Smooth muscle cell (in vitro differentiated cells): ENCODE measurements at regions not wholly inside any gene's neighbourhood (a gene's known extent, or its start where the extent isn't known, plus 50 kb on each side); places are given as distances from the start of the nearest gene placed in this dataset.

Source experiments
- DNase-seq: peaks from one replicate; lab custom pipeline; 2025; ENCODE audit not compliant: unreplicated experiment; lab: John Stamatoyannopoulos, UW
- H2AFZ ChIP-seq: fragments of 200-600 bp; sonication (generic); 2 replicates; pipeline ENCODE4 v1.6.0; 2016; ENCODE audit warnings: antibody characterized with exemption, low read depth, mild to moderate bottlenecking
- H3F3A ChIP-seq: fragments of 200-600 bp; sonication (generic); 2 replicates; pipeline ENCODE4 v1.6.0; 2017; ENCODE audit warnings: antibody characterized with exemption, low read depth
- H3K27ac ChIP-seq: fragments of 200-600 bp; sonication (generic); 2 replicates; pipeline ENCODE4 v1.5.1; 2016; ENCODE audit warnings: low read depth, mild to moderate bottlenecking
- H3K27me3 ChIP-seq: fragments of 200-600 bp; sonication (generic); 2 replicates; pipeline ENCODE4 v1.6.1; 2016; ENCODE audit warnings: low read depth, mild to moderate bottlenecking
- H3K36me3 ChIP-seq: fragments of 200-600 bp; sonication (generic); 2 replicates; pipeline ENCODE4 v1.5.1; 2016; ENCODE audit warnings: low read depth
- H3K4me1 ChIP-seq: fragments of 200-600 bp; sonication (generic); 2 replicates; pipeline ENCODE4 v1.5.1; 2016; ENCODE audit warnings: low read depth
- H3K4me2 ChIP-seq: fragments of 200-600 bp; sonication (generic); 2 replicates; pipeline ENCODE4 v1.6.0; 2016; ENCODE audit warnings: mild to moderate bottlenecking
- H3K4me3 ChIP-seq: fragments of 200-600 bp; sonication (generic); 2 replicates; pipeline ENCODE4 v1.5.1; 2016; ENCODE audit warnings: mild to moderate bottlenecking
- H3K79me2 ChIP-seq: fragments of 200-600 bp; sonication (generic); 2 replicates; pipeline ENCODE4 v1.6.0; 2016; ENCODE audit warnings: low read depth, mild to moderate bottlenecking
- H3K9ac ChIP-seq: fragments of 200-600 bp; sonication (generic); 2 replicates; pipeline ENCODE4 v1.6.0; 2016; ENCODE audit warnings: low read depth
- H3K9me3 ChIP-seq: fragments of 200-600 bp; sonication (generic); replicated peaks from 2 replicates; pipeline ENCODE4 v1.5.1; 2016; ENCODE audit warnings: low read depth
- H4K20me1 ChIP-seq: fragments of 200-600 bp; sonication (generic); 2 replicates; pipeline ENCODE4 v1.6.0; 2016; ENCODE audit warnings: low read depth
- WGBS: methylation state at CpG from one replicate; pipeline ENCODE4 v1.1.7; 2016; ENCODE audit warnings: low lambda C conversion rate; 5-methylcytosine and 5-hydroxymethylcytosine counted together
- TF ChIP-seq, protein P1 (sequence below): fragments of 200-600 bp; sonication (generic); IDR thresholded peaks from 2 replicates; pipeline ENCODE4 v1.5.1; 2017; ENCODE audit warnings: borderline replicate concordance, mild to moderate bottlenecking, antibody characterized with exemption; ENCODE audit not compliant: insufficient read depth, poor library complexity, severe bottlenecking

DNA sequence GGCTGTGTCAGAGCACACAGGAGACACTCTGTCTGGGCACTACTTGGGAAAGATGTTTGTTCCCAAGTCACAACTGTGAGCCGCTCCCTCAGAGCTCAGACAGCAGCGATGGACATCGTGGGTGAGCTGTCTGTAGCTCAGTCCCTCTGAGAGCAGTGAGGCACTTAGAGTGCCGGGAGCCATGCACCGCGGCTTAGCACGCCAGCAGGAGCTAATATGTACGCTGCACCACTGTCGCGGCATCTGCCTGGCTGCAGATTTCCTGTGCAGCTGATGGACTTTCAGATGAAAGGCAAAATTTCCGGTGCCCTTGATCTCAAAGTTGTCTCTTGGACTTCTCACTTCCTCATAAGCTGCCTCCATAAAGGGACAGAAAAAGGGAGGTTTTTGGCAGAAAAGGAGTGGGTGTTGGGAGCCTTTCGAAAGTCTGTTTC is 92.8 kb upstream of the ZNF469 start:
- DNase-seq: no peak
- H3K79me2 ChIP-seq: no peaks in the 10 kb centered on the region
- H3K4me2 ChIP-seq: peak overlapping the region; percentile 40
- no peaks in the 10 kb centered on the region for H3K9me3 ChIP-seq
- no peak overlapping the region for H3K9ac ChIP-seq
- no peaks in the 10 kb centered on the region for H3K27me3 ChIP-seq
- WGBS: 42% methylated on average over 12 of the region's 12 CpGs
- H3F3A ChIP-seq: peaks cover under 1% of the 10 kb centered on the region
- H3K36me3 ChIP-seq: no peaks in the 10 kb centered on the region
- no peak overlapping the region for H3K4me3 ChIP-seq
- H4K20me1 ChIP-seq: no peaks in the 10 kb centered on the region
- TF ChIP-seq, protein P1, sequence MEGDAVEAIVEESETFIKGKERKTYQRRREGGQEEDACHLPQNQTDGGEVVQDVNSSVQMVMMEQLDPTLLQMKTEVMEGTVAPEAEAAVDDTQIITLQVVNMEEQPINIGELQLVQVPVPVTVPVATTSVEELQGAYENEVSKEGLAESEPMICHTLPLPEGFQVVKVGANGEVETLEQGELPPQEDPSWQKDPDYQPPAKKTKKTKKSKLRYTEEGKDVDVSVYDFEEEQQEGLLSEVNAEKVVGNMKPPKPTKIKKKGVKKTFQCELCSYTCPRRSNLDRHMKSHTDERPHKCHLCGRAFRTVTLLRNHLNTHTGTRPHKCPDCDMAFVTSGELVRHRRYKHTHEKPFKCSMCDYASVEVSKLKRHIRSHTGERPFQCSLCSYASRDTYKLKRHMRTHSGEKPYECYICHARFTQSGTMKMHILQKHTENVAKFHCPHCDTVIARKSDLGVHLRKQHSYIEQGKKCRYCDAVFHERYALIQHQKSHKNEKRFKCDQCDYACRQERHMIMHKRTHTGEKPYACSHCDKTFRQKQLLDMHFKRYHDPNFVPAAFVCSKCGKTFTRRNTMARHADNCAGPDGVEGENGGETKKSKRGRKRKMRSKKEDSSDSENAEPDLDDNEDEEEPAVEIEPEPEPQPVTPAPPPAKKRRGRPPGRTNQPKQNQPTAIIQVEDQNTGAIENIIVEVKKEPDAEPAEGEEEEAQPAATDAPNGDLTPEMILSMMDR: no peak
- no peak overlapping the region for H2AFZ ChIP-seq
- no peaks in the 10 kb centered on the region for H3K4me1 ChIP-seq
- peak overlapping the region; percentile 69 for H3K27ac ChIP-seq

- no peak overlapping the region for H2AFZ ChIP-seq
- no peak overlapping the region for H3K9ac ChIP-seq
- H3K4me3 ChIP-seq: no peak overlapping the region
- H3K36me3 ChIP-seq: no peaks in the 10 kb centered on the region
- H3K27ac ChIP-seq: no peak overlapping the region
- H3K4me1 ChIP-seq: no peaks in the 10 kb centered on the region
- no peaks in the 10 kb centered on the region for H3F3A ChIP-seq
- TF ChIP-seq, protein P1: no peak
- no peak for DNase-seq
- H3K27me3 ChIP-seq: no peaks in the 10 kb centered on the region
- 90% methylated on average over 28 of the region's 28 CpGs for WGBS
- H3K79me2 ChIP-seq: no peaks in the 10 kb centered on the region
- H4K20me1 ChIP-seq: no peaks in the 10 kb centered on the region
- no peak overlapping the region for H3K4me2 ChIP-seq
- no peaks in the 10 kb centered on the region for H3K9me3 ChIP-seq
These were observed 91.6 kb upstream of the ZNF469 start for GRCh38 chr16:88290850-88291830.

DNA sequence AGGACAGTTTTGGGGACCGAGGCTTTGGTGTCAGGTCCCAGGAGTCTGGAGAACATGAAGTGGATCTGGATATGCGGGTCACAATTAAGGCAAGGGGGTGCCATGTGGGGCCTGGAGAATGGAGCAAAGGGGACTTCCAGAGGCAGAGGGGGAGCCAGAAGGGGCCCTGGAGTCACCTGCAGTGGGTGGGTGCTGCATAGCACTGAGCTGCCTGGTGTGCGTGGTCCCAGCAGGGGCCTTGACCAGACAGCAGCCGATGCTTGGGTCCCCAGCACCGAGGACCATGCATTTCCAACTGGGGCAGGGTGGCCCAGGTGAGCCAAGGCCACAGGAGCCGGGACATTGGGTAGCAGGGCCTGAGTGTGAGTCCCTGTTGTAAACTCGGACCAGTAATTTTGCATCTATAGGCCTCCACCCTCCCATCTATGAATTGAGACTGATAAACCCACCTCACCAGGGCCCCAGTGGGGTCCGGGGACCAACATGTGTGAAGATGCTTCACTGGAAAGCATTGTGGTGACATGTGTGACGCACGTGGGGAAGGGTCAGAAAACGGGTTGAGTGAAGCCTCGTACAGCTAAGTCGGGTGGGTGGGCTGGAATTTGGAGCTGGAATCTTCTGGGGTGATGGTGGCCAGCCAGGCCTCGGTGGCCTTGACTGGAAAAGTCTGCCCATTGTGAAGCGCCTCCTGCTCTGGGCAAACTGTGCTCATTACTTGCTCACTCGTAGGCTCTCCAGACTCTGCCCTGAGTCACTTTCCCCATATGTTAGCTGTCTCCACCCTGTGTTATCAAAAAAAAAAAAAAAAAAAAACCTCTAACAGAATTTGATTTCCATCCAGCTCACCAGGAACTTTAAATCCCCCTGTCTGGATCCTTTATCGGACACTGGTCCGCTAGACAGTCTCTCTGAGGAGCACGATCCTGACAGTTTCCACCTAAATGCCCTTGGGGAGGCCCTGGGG is 90.5 kb upstream of the ZNF469 start:
- TF ChIP-seq, protein P1: no peak
- no peak overlapping the region for H3K4me3 ChIP-seq
- peak overlapping the region; percentile 57 for H3K27ac ChIP-seq
- no peaks in the 10 kb centered on the region for H3K4me1 ChIP-seq
- H3K36me3 ChIP-seq: no peaks in the 10 kb centered on the region
- no peaks in the 10 kb centered on the region for H4K20me1 ChIP-seq
- no peak overlapping the region for H3K9ac ChIP-seq
- H3F3A ChIP-seq: no peaks in the 10 kb centered on the region
- H3K79me2 ChIP-seq: no peaks in the 10 kb centered on the region
- H3K4me2 ChIP-seq: no peak overlapping the region
- H3K9me3 ChIP-seq: no peaks in the 10 kb centered on the region
- no peak overlapping the region for H2AFZ ChIP-seq
- no peaks in the 10 kb centered on the region for H3K27me3 ChIP-seq
- no peak for DNase-seq
- 62% methylated on average over 16 of the region's 19 CpGs for whole genome bisulfite sequencing
